Right ventricle myocardium superior (tissue), 1 donor: ENCODE measurements at regions not wholly inside any gene's neighbourhood (a gene's known extent, or its start where the extent isn't known, plus 50 kb on each side); places are given as distances from the start of the nearest gene placed in this dataset.

ENCODE experiments used
- ATAC-seq: fragments of 200-7000 bp; cut with Tn5 transposase; one replicate; pipeline ENCODE4 v1.9.1; 2020; ENCODE audit warnings: mild to moderate bottlenecking; ENCODE audit not compliant: poor library complexity
- DNase-seq: peaks from one replicate; pipeline ENCODE4 v3.0.0-alpha.2; 2020
- intact Hi-C: fragments of 100-400 bp; cut with DNase I; formaldehyde crosslinking; loops from one replicate; pipeline ENCODE4 v1.11.2; 2022
- donor health status: DM: no; HTN: yes; CAD: no; lungs with severe emphysema.

DNA sequence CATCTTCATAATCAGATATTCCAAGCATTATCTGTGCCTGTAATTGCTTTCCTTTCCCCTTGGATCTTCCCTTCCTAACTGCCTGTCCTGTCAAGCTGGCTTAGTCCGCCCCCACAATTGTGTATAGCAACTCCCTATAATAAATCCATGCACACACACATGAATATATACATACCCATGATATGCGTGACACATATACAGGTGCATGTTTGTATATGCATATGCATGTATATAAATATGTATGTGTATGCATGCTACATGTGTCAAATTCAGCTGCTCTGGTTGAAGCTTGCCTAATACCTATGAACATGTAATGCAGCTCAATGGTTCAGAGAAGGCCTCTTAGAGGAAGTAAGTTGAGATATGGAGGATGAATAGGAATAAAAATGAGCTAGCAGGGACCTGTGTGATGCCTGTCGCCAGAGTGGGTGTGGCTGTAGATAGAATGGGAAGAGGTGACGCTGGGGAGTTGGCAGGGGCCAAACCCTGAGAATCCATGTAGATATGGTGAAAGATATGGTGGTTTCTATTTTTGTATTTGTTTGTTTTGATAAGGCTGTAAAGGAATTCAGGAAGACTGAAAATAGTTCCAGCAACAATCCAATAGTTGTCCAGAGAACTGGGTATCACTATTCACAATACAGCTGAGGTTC, 595.0 kb upstream of the BOD1L1 start:
- peak; percentile 96 for ATAC-seq
- intact Hi-C loops, result no loop called here
- DNase-seq, result peak; percentile 75

DNA sequence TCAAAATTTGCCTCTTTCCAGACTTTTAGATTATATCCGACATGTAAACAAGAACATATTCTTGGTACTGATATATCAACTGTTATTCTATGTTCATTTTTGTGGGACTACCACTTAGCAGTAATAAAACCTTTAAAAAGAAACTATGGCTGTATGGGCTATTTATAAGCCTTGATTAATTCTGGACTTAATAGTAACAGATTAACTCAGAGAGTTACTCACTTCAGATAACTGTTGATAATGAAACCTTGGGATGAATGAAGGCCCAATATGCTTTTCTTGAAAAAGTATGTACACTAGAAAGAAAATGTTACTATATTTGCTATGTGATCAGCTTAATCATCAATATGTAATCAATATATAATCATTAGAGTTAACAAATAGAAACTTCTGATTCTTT, 595.9 kb upstream of the BOD1L1 start:
- intact Hi-C loops, result no loop called here
- no peak for ATAC-seq

DNA sequence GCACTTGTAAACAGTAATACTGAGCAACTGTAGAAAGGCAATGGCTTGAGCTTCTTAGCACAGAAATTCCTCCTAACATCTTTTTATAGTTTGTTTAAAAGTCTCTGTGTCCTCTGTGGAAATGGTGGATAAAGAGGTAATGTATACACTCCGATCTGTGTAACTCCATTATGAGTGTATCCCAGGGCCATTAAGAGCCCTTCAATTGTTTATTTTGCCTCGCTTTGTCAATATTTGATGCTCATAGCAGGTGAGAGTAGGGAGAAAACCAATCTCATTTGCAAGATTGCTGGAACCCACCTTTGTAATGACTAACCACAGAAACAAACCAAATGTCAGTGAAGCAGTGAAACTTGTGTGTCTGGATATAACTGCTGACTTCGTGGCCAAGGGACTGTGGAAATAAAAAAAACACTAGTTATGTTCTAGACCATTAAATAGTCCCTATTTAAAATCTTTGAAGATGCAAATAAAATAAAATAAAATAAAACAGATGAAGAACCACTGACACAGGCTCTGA, 598.2 kb upstream of the BOD1L1 start:
- intact Hi-C loops, result no loop called here
- ATAC-seq, result no peak

More for the DNA sequence above, 595.9 kb upstream of the BOD1L1 start:
- no peak for DNase-seq

DNA sequence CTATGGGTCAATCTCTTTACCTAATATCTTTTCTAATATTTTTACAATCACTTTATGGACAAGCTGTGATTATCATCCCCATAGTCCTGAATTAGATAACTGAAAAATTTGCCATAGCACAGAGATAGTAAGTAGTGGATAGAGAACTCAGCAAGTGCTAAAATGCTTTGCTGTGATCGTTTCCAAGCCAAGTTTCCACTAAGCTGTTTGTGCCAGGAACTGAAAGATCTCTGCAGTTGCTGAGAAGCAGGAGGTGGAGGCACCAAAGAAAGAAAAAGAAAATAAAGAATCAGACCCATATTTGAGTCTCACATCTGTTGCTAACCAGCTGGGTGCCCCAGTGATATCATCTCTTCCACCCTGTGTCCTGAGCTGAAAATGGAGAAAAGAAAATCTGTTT, 605.6 kb upstream of the BOD1L1 start:
- intact Hi-C loops, result no loop called here
- ATAC-seq, result peak; percentile 89
- no peak for DNase-seq

More for the DNA sequence above, 598.2 kb upstream of the BOD1L1 start:
- no peak for DNase-seq

DNA sequence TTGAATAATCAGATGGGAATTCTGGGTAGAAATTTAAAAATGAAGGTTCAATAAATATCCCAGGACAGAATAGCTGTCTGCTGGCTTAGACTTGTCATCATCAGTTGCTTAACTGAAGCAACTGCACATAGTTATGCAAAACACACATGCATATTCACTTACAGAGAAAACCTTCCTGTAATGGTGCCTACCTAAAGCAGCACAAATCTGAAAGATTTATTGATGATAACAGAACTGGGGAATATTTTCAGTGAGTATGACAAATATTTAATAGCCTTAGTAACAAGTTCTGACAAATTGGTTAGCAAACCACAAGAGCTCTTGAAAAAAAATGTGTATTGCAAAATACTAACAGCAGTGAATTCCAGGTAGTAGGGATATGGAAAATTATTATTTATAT, 606.8 kb upstream of the BOD1L1 start:
- DNase-seq (no peak), ATAC-seq (no peak)
- intact Hi-C loops, result no loop called here

DNA sequence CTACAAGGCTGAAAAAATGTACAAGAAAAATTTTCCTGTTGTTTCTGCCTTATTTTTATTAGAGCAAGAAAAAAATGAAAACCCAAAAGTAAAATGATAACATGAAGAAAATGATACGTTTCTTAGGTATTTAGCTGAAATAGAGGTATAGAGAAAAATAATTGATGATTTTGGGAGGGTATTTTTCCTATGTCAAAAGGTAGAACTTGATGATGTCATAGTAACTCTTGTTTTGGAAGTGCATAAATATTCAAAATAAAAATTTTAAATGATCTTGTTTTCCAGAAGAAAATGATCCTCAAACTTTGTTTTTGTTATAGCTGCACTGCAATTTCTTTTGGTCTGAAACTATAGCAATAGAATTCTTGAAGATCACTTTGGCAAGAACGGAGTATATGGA, 608.8 kb upstream of the BOD1L1 start:
- intact Hi-C loops, result no loop called here
- no peak for DNase-seq
- no peak for ATAC-seq

DNA sequence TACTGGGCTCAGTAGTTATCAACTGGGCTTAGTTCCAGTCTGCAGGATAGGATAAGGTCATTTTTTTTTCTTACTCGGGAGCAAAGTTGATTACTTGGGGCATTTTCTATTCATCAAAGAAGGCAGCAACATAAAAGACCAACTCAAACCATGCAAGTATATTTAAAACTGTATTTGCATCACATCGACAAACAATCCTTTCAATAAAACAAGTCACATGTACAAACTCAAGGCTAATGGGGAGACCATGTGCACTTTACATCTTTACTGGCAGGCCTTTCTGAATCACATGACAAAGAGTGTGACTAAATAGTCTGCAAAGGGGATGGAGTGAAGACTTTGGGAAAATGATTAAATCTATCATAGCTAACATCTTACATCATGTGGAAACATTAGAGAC, 610.4 kb upstream of the BOD1L1 start:
- intact Hi-C loops, result no loop called here
- no peak for ATAC-seq
- no peak for DNase-seq

DNA sequence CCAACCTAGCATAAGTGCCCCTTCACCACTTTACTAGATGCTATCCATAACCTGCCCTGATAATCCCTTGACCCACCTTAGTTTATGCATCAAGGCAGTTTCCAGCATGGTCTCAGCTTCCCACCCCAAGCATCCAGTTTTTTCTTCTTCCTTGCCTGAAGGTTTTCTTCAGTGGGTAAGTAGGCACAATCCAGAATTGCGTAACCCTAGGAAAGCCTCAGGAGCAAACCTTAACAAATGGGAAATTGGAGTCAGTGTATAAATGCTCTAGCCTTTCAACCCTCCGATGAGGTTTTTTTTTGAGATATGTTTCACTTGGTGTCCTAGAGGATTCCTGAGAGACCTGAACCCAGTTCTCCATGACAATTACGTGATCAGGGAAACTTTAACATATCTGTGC, 614.0 kb upstream of the BOD1L1 start:
- DNase-seq, result no peak
- intact Hi-C loops, result no loop called here
- ATAC-seq, result no peak

DNA sequence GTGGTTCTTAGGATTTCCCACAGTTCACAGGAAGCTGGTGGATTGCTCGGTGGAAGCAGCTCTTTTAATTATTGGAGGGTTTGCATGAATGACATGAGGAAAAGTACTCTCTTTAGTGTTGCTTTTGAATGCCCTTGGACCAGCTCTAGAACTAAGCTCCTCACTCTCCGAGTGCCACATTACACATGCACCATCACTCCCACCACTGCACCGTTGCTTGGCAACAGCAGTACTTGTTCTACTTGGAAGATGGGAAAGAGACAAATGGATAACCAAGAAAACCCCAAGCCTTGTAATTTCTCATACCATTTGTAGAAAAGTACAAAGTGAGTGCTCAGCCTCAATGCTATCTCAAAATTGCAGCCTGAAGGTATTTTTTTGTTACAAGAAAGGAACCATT, 620.2 kb upstream of the BOD1L1 start:
- ATAC-seq (no peak), DNase-seq (no peak)
- intact Hi-C loops, result no loop called here

DNA sequence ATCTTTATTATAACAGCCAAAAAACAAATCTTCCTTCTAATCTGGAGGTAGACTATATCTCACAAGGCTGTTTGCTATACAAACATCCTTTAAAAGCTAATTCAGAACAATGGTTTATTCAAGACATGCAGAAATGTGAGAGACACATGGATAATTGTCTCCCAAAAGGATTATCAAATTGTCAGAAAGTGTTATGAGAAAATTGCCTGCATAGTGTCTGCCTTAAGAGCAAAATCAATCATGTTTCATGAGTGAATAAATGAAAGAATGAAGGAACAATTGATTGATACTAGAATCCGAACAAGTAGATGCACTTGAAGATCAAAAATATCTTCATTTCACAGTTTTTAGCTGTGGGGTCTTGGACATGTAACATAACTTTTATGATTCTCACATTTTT, 621.7 kb upstream of the BOD1L1 start:
- ATAC-seq (no peak), DNase-seq (no peak)
- intact Hi-C loops, result no loop called here

DNA sequence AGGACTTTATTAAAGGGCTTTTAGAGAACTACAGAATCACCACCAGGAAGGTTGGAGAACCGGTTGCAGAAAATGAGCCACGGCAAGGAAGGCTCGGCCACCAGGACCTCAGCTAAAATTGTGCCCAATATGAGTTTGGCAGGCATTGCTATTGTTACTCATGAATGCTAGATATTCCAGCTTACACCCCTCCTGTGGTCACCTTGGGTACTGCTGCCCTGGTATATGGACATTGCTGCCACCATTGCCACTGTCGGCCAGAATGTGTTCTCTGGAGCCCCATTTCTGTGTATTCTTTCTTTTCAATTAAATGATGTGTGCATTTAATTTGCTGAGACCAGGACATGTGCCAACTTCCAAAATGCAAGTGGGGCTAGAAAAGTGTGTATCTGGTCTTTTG, 626.7 kb upstream of the BOD1L1 start:
- DNase-seq, result peak; percentile 45
- ATAC-seq, result no peak
- intact Hi-C loops, result no loop called here

DNA sequence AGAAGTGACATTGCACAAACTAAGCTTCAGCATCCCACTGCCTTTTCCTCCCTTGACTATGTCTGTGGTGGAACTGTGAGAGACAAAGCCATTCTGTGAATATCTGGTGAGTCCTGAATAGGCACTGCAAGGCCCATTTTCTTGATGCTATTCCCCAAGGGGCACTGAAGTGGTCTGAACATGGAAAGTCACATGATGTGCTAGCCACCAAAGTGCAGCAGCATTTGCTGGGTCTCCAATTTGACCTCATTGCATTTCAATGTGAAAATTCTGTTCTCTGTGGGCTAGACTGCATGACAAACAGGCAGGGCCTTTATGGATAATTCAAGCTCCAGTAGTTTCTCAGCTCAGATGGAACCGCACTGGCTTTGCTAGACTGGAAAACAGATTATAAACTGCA, 627.4 kb upstream of the BOD1L1 start:
- intact Hi-C loops, result no loop called here
- ATAC-seq (no peak), DNase-seq (no peak)

DNA sequence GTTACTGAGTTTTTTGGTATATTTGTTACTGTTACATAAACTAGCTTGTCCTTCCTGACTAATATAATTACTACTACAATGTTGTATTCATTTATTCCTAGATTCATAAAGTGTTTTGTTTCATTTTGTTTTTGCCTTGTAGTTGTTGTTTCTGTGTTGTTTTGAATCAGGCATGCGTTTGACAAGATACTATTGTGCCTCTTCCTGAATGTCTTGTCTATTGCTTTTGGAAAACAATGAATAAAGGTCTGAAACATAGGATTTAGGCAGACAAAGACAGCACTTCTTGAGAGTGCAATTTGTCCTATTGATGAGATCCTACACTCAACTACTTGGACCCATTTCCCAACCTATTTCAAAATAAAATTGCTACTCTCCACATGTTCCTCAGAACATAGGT, 630.4 kb upstream of the BOD1L1 start:
- no peak for DNase-seq
- ATAC-seq, result no peak
- intact Hi-C loops, result no loop called here

DNA sequence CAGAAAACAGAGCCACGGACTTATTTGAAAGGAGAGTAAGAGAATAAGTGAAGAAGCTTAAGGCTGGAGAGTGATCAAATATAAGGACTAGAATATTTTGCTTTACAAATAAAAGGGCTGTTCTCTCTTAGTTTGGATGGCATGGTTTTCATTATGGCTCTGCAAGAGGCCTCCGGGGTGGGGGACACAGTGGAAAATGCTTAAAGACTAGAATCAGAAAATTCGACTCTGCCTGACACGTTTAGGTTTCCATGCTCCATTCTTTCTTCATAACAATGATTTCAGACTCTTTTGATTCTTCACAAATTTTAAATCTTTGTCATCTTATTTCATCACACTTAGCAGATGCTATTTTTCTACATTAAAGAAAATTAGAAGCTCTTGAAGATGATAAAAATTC, 632.4 kb upstream of the BOD1L1 start:
- intact Hi-C loops, result no loop called here
- ATAC-seq (no peak), DNase-seq (no peak)

DNA sequence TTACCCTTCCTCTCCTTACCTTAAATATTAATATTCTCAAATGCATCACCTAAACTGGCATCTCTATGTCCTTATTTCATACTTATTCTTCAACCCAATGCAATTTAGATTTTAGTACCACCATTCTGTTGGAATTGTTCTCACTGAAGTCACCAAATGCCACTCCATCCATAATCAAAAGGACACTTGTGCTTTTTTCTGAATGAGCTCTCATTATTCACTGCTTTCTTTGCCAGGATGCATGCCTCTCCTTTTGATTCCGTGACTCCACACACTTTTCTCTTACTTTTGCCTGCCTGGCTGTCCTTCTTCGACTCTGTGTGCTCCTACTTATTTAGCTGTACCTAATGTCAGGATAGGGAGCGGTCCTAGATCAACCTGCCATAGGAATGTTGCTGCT, 633.1 kb upstream of the BOD1L1 start:
- DNase-seq, result no peak
- intact Hi-C loops, result no loop called here
- ATAC-seq, result no peak

DNA sequence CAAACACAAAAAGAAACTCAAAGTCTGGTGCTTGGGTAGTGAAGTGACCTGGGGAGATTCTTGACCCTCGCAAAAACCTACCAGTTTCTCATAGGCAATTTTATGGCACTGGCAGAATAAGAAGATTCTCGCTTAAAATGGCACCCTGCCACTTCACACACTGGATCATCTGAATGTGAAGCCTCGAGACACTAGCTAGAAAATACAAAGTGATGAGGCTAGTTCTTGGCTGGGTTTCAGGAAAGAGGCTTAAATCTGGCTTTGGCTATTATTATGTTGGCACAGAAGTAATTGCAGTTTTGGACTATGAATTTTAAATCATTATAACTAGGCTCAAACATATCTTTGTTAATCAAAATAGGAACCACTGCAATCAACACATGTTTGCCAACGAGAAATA, 634.7 kb upstream of the BOD1L1 start:
- ATAC-seq (no peak), DNase-seq (no peak)
- intact Hi-C loops, result no loop called here

DNA sequence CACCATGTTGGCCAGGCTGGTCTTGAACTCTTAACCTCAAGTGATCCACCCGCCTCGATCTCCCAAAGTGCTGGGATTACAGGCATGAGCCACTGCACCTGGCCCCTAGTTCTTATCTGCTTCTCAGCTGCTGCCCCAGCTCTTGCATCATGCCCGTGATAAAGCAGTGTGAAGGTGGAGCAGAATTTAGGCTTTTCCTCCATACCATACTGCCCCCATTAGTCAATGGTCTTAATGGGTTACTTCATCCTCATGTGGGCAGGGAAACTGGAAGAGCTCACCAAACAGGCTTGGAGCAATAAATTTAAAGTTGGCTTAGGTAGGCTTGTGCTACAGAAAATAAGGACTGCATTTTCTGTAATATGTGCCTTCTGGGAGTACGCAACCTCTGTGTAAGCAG, 636.9 kb upstream of the BOD1L1 start:
- DNase-seq (no peak), ATAC-seq (no peak)
- intact Hi-C loops, result no loop called here

DNA sequence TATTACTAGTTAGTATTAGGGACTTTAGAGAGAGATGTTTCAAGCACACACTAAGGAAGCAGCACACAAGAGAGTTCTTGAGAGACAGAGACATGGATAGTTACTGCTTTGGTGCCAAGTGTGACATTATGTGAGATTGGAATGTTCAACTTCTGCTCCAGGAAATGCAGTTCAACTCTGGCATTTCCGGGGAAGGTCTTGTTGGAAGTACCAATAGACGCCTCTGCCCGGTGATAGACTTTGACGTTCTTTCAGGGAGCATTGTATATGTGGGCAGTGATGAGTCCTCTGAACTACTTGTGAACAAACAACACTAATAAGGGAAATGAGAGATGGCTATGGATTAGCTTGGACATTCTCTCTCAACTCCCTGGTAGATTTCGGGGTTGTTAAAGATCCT, 638.1 kb upstream of the BOD1L1 start:
- DNase-seq, result no peak
- no peak for ATAC-seq
- intact Hi-C loops, result no loop called here

DNA sequence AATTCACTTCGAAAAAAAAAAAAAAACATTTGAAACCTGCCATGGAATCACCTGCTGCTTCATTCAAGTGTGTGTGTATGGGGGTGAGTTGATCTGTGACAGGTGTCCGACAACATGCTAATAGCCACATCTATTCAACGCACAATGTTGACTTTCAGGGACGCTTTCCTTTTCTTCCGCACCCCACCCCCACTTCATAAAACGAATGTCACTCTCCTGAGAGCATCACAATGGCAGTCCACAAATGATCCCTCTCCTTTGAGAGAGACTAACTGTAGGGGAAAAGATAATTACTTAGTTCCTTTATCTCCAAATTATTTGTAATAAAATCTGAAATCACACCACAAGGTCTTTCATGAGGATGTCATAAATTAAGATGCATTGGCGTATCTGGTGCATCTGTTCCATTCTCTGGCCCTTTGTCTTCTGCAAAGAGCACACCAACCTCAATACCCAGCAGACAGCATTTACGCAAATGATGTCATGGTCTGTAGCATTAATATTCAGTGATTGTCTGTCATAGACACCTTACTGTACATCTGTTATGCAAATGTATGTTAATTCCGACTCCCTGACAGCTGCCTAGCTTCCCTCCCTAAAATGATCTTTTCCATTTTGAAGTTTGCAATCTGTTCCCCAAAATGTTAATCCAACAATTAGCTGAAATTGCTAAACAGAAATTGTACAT, 640.0 kb upstream of the BOD1L1 start:
- ATAC-seq (no peak), DNase-seq (no peak)
- intact Hi-C loops, result no loop called here

DNA sequence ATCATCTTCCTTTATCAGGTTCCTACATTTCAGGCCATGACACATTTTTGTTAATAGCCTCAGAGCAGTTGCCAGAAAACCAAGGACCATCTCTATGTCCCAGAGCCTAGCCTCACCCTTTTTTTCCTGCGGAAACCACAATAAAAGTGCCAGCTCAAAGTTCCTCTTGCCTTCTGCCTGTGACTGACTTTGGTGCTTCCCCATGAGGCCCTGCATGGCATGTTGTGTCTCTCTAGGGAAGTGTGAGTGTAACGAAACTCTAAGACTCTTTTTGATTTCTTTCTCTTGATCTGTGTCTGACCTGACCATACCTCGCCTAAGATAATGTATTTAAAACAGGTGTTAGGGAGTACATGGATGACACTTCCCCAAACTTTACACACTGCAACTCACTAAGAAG, 642.3 kb upstream of the BOD1L1 start:
- peak; percentile 38 for DNase-seq
- peak; percentile 59 for ATAC-seq
- intact Hi-C loops, result no loop called here

DNA sequence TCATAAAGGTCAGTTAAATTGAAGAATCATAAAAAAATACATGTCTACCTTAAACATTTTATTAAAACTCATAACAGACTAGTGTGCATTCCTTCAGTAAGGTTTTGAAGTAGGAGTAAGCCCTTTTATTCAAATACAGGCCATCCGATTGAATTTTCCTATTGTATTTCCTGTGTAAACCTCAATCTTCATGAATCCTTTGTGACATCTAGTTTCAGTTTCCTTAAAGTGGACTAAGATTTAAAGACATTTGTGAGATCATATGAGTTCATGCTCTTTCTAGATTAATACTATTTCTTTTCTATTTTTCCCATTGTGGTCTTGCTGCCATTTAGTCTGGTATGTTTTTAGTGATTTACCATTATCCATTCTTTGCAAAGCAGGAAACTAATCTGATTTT, 644.7 kb upstream of the BOD1L1 start:
- ATAC-seq, result no peak
- intact Hi-C loops, result no loop called here
- DNase-seq, result no peak
